GM19043 (cell line): ENCODE measurements at regions not wholly inside any gene's neighbourhood (a gene's known extent, or its start where the extent isn't known, plus 50 kb on each side); places are given as distances from the start of the nearest gene placed in this dataset.
"Not testable (repeated sequence)": the region's sequence is repeated elsewhere in the genome, so short reads cannot be mapped to it uniquely, and the experiment has no call there.

Experiments
- ATAC-seq: cut with Tn5 transposase; IDR thresholded peaks from one replicate; pipeline ENCODE4 v1.9.1; 2021; ENCODE audit warnings: low read depth; ENCODE audit not compliant: unreplicated experiment

DNA sequence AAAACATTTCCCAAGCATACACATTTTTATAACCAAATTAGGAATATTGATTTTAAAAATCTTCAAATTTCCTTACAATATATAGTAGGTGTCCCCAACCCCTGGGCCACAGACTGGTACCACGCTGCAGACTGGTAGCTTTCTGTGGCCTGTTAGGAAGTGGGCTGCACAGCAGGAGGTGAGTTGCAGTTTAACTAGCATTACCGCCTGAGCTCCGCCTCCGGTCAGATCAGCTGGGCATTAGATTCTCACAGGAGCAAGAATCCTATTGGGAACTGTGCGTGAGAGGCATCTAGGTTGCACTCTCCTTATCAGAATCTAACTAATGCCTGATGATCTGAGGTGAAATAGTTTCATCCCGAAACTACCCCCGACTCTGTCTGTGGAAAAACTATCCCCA is 62.1 kb downstream of the ZWINT start:
- ATAC-seq = no peak

DNA sequence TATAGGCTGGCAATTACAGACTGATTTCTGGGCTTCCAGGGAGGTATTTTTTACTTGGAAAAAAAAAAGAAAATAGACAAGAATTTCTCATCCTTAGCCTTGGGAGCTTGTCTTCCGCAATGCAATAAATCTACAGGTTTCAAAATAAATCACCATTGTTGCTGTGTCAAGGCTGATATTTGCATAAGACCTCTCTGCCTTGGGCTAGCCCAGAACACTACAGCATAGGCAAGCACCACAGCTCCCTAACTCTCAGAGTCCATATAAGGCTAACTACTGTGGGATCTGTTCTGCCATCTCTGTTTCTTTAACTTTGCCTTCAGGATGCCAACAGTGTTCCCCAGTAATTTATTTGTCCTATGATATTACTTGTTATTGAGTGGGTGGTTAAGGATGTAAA is 64.4 kb downstream of the ZWINT start:
- ATAC-seq = no peak

DNA sequence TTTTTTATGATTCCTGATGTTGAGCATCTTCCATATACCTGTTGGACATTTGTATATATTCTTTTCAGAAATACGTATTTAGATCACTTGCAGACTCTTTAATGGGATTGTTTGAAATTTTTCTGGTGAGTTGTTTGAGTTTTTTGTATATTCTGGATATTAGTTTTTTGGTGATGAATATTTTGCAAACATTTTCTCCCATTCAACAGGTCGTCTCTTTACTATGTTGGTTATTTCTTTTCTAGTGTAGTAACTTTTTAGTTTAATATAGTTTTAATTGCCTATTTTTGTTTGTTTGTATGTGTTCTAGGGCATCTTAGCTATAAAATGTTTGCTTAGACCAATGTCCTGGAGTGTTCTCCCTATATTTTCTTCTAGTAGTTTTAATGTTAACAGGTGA is 72.7 kb downstream of the ZWINT start:
- no peak for ATAC-seq

DNA sequence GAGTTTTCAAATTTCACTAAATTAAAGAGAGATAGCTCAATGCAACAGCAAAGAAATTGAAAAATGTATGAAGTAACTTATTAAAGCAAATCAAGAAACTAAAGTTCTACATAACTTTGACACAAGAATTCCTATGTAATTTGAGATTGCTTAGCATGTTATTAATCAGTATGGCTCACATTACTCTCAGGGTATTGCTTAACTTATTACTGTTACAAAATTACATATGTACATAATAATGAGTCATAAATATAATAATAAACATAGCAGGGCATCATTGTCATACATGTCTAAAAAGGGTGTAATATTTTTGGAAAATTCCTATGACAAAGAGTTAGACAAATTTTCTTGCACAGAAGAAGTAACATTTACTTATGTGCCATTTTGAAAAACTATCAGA is 75.0 kb downstream of the ZWINT start:
- ATAC-seq = no peak

DNA sequence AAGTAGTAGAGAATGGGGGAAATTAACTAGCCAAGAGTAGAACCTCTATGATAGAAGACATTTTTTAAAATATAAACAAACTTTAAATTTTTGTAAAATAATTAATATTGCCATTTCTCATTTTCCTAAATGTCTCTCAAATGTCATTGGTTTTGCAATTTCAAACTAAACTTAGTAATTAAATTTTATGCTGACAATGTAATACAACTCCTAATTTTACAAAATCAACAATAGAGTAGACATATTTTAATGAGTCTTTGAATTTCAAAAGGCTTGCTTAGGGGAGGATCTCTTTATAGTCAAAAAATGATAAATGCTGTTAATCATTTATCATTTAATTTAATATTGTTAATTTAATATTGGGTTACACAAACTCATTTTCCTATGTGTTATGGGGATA is 81.8 kb downstream of the ZWINT start:
- no peak for ATAC-seq

DNA sequence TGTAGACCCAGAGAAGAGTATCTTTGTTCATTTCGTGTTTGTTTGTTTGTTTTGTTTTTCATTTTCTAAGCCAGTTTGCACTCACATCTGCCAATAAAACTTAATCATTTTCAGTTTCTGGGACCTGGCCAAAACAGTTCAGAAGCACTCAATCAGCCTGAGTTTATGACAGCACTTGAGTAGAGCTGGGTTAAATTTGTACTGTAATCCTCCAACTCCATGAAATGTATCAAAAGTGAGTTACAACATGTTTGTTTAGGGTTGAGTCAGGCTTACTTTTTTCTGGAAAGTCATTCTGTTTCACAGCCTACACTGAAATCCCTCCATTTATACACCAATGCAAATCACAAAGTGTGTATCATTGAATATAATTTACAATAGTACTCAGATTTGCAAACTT is 91.9 kb downstream of the ZWINT start:
- ATAC-seq = no peak

DNA sequence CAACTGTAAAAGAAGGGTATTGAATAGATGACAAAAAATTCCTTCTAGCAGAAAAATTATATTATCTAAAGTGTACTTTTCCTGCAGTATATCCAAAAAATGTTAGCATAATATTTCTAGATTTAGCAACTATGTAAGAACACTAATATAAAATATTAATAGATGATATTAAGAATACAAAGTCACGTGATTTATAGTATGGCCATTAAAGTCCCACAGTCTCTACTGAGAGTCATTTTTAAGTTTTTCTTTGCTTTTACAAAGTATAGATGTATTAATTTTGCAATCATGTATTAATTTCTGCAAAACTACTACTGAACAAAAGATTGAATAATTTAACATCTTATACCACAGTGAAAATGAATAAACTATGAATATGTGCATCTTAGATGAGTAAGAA is 94.9 kb downstream of the ZWINT start:
- ATAC-seq = no peak

DNA sequence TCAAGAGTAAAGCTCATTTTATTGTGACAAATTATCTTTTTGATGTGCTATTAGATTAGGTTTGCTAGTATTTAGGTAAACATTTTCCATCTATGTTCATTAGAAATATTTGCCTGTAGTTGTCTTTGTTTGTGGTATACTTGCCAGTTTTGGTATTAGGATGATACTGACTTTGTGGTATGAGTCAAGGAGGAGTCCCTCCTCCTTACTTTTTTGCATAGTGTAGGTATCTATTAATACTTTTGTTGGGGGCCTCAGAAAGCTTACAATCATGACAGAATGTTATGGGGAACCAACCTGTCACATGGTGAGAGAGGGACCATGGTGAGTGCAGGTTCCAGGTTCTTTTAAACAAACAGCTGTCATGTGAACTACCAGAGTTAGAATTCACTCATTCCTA is 102.1 kb downstream of the ZWINT start:
- ATAC-seq = no peak

DNA sequence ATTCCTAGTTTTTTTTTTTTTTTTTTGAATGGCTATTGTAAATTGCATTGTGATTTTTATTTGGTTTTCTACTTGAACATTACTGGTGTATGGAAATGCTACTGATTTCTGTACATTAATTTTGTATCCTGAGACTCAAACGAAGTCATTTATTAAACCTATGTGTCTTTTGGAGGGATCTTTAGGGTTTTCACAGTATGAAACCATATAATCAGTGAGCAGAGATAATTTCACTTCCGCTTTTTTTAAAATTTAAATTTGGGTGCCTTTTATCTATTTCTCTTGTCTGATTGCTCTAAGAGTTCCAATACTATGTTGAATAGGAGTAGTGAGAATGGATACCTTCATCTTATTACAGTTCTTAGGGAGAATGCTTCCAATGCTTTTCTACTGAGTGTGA is 102.7 kb downstream of the ZWINT start:
- no peak for ATAC-seq

DNA sequence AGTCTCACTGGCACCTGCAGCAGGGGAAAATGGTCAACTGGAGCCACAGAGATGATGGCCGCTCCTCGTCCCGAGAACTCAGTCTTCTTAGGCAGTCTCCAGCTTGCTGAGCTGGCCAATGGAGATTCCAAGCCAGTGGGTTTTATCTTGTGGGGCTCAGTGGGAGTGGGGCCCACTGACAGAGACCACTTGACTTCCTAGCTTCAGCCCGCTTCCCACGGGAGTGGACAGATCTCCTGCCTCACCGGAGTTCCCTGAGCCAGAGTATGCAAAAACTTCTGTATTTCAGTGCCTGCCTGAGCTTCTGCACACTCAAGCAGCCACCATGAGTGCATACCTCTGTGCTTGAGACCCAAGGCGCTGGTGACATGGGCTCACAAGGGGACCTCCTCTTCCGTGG is 105.8 kb downstream of the ZWINT start:
- no peak for ATAC-seq

DNA sequence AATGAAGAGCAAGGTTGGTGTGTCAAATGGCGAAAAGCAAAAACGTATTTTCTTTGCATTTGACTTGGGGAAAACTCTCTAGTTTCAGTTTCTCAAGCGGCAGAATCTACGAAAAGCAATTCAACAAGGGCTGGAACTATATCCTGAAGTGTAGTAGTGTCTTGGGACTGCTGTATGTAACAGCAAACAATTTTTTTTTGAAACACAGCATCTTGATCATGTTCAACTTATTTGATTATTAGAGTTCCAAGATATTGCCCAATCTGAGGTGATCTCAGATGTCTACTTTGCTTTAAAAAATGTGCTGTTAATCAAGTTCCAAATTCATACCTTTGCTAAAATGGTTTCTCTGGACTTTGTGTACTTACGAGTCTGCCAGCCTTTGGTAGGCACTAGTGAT is 120.6 kb downstream of the ZWINT start:
- no peak for ATAC-seq

DNA sequence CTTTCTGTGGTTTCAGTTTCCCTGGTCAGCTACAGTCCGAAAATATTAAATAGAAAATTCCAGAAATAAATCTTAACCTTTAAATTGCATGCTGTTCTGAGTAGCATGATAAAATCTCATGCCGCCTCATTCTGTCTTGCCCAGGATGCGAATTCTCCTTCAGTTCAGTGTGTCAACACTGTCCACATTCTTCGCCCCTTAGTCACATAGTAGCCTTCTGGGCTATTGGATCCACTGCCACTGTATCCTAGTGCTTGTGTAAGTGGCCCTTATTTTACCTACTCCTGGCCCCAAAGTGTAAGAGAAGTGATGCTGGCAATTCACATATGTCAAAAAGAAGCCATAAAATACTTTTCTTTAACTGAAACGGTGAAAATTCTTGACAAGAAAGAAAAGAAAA is 129.6 kb downstream of the ZWINT start:
- ATAC-seq = no peak

DNA sequence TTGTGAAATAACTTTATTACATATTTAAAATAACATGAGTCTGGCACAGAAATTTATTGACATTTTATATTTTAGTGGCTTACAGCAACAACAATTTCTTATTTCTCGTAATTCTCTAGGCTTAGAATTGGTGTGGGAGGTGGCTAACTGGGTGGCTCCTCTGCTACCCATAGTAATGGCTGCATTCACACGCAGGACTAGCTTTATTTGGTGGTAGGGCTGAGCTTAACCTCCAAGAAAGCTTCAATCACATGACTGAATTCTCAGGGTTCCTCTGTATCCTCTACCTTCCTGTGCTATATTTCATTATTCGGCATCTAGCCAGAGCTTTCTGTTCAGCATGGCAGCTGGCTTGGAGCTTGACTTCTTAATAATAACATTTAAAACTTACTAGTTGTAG is 138.8 kb downstream of the ZWINT start:
- ATAC-seq = no peak

DNA sequence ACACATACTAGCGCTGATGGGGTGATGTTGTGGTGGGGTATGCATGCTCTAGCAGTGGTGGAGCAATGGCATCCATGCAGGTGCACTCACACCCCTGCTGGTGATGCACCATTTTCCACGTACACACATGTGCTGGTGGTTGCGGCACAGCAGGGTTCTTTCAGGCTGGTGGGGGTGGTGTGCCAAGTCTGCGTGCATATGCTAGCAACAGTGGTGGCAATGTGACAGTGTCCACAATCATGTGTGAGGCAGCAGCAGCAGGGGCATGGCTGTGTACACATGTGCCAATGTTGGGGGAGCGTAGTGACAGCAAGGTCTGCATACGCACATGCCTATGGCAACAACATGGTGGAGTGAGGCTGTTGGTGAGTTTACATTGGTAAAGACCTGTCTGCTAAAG is 148.1 kb downstream of the ZWINT start:
- ATAC-seq = no peak

DNA sequence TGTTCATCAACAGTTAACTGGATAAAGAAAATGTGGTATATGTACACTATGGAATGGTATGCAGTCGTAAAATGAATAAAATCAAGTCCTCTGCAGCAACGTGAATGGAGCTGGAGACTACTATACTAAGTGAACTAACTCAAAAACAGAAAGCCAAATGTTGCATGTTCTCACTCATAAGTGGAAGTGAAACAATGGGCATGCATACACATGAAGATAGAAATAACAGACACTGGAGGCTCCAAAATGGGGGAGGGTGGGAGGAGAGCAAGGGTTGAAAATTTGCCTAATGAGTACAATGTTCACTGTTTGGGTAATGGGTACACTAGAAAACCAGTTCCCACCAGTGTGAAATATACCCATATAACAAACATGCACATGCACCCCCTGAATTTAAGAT is 179.5 kb downstream of the ZWINT start:
- ATAC-seq = no peak

DNA sequence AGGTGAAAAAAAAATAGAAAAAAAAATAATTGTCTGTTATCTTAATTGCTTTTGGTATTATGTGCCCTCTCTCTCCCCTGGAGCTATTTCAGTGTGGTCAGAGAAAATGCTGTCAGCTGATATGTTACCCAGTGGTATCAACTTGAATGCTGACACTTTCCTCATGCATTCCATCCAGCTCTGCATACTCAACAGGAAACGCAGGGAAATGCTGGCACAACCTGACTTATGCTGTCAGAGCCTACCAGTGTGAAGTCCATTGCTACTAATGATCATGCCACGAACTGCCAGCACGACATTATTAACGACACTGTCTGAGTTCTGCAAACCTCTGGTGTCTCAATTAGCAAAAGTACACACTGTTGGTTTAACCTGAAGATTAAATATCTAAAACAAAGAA is 182.8 kb downstream of the ZWINT start:
- ATAC-seq = no peak

DNA sequence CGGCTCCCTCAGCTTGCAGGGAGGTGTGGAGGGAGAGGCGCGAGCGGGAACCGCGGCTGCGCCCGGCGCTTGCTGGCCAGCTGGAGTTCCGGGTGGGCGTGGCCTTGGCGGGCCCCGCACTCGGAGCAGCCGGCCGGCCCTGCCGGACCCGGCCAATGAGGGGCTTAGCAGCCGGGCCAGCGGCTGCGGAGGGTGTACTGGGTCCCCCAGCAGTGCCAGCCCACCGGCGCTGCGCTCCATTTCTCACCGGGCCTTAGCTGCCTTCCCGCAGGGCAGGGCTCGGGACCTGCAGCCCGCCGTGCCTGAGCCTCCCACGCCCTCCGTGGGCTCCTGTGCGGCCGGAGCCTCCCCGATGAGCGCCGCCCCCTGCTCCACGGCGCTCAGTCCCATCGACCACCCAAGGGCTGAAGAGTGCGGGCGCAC is 206.0 kb downstream of the ZWINT start:
- not testable (repeated sequence) for ATAC-seq

DNA sequence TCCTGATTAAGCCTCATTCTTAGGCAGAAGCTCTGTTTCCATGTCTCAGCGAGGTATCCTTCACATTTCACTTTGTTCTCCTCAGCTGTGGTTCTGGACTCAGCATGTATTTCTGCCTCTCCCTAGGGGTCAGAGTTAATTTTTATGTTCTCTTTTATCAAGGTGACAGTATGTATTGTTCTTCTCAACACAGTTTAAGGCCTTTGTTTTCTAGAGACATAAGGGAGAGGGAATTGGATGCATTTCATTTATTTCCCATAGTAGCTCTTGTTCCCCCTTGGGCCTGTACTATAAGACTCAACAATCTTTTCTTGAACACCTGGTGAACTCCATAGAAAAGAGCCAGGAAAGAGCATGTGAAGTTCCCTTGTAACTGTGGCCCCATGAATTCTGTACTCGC is 214.3 kb downstream of the ZWINT start:
- ATAC-seq = no peak

DNA sequence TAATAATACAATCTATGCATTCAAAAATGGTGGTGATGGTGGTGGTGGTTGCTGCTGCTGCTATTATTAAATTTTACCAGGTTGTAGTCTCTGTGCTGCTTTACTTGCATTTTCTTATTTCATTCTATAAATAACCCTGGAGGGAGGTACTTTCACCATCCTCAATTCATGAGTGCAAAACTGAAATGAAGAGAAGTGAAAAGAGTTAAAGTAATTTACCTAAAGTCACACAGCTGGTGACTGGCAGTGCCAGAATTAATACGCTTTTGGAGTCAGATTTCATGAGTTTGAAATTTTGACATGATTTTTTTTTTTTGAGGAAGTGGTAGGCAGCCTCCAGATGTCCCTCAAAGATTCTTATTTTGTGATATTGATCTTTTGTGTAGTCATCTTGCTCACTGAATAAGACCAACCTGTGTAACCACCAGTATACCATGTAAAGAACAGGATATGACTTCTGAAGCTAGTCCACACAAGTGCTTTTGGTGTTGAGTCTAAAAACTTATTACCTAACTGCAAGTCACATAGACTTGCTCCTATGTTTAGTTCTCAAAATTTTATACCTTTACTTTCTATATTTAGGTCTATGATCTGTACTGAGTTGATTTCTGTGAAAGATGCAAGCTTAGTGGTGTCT is 218.8 kb downstream of the ZWINT start:
- peak; percentile 39 for ATAC-seq

DNA sequence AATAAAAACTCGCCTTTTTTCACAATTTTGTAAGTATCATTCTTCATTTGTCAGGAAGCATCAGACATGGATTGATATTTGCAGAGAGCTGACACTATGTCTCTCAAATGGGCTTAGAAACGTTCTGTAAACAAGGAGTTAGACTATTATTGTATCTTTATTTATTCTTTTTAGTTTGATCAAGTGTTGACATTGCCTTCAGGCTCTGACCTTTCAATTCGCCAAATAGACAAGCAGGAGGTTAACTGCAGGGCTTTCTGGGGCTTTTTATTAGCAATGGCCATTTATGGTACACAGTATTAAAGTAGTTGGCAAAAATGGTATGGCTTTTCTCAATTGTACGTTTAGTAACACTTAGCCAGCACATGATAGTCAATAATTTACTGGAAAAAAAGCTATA is 221.7 kb downstream of the ZWINT start:
- ATAC-seq = no peak

DNA sequence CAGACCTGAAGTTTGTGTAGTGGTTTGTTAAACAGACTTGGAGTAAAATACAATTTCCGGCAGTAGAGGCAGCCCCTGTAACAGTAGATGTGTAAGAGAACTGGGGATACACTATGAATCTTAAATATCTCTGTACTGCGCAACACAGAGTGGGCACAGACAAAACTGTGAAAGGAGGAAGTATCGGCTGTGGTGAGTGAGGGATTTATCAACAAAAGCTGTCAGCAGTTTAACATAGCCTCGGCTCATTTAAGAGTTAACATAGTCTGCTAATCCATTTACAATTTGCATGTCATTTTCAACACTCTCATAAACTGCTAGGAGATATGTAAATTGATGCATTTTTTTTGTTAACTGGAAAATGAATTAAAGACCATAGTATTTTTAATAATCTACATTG is 225.2 kb downstream of the ZWINT start:
- no peak for ATAC-seq

DNA sequence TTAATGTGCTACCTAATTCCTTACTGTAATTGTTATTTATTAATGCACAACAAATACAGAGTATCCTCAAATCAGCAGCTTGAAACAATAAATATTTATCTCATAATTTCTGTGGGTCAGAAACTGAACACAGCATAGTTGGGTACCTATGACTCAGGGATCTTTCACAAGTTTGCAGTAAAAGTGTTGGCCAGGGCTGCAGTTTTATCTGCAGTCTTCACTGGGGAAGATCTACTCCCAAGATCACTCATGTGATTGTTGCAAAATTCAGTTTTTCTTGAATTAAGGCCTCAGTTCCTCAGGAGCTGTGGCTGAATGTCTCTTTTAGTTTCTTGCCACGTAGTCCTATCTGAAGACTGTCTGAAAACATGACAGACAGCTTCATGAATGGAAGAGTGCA is 237.8 kb downstream of the ZWINT start:
- no peak for ATAC-seq

DNA sequence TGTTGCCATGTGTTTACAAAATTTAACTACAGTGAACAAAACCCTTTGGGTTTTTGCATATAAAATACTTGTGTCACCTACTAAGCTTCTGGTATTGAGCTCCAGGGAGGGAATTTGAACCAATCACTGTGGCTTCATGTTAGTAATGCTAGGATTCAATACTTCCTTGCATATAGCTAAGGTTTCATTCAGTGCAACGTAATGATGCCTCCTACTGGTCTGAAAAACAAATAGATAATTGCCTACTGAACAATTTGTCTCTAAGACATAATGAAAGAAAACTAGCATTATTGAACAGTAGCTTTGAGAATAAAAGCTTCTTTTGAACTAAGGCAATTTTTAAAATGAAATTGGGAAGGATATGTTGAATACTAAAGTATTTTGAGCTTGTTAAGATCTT is 244.4 kb downstream of the ZWINT start:
- ATAC-seq = no peak
